HG03066 (cell line): ENCODE measurements at regions not wholly inside any gene's neighbourhood (a gene's known extent, or its start where the extent isn't known, plus 50 kb on each side); places are given as distances from the start of the nearest gene placed in this dataset.
"Not testable (repeated sequence)": the region's sequence is repeated elsewhere in the genome, so short reads cannot be mapped to it uniquely, and the experiment has no call there.

Experiments
- ATAC-seq: cut with Tn5 transposase; IDR thresholded peaks from one replicate; pipeline ENCODE4 v1.9.1; 2021; ENCODE audit warnings: low read depth; ENCODE audit not compliant: unreplicated experiment

DNA sequence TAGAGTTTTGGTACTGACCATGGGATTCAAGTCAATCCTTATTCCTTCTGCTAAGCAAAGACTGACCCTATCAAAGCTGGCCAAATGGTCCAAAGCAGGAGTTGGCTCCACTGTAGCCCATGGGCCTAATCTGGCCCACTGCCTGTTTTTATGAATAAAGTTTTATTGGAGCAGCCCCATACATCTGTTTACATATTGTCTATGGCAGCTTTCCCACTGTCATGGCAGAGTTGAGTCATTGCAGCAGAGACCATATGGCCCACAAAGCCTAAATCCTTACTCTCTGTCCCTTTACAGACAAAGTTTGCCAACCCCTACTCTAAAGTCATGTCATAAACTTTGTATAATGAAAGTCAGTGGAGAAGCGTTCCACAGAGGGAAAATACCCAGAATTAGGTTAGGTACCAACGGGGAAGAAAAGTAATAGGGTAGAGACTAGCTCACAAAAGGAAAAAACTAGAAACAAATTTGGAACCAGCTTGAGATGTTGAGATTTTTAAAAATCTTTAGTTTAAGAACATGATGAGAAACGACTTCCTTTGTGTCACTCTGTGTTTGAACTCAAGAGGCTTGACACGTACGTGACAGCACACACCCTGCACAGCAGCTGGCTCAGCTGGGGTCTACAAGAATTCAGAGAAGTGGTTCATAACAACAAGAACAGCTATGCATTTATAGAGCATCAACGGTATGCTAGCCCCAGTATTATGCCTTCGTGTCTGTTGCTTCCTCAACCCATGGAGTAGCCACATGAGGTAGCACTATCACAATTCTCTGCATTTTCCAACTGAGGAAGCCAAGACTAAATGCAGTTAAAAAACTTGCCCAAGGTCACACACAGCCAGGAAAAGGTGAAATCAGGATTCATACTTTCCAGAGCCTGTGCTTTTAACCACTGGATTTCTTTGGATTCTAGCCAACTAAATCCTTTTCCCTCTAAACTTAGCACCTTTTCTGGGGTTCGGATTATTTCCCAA, 198.9 kb upstream of the WWC1 start:
- no peak for ATAC-seq

DNA sequence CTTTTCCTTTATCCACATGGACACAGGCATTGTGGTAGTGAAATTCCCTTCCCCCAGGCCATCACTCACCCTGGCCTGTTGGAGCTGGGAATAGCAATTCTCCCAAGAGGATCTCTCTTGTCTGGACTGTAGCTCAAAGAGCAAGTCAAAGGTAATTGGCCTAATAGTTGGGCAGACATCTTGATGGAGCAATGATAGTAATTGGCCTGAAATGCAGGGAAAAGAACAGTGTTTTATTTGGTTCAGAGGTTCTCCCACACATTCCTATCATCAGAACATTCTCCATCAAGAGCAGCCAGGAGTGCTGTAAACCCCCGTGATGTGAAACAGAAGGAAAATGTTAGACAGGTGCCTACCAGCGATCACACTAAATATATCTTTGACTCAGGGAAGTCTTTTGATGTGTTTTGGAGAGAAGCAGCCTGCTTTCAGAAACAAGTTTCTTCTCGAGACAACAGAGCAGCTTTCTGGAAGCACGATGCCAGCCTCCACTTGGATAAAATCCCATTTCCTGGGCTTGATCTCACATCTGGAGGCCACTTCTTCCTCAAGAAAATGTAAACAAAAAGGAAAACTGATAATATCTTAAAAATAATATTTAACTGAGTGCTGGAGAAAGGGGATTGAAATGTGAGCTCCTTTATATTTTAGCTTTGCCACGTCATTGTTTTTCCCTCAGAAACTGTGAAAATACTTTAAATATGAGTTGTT, 198.1 kb upstream of the WWC1 start:
- ATAC-seq = no peak

DNA sequence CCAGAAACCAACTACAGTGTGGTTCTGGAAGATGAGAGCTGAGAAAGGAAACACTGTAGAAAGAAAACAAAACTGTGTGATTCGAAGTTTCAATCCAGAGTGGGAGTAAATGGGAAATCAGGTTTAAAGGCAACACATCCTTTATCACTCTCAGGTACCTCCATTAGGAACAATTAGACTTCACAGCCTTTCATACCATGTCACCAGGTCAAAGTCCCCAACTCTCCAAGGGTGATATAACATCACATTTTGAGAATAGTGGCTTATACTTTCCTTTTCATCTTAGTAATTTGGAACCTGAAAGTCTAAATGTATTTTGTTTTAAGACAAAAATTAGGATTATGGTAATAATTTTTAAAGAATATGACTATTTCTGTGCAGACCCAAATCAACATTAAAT, 194.9 kb upstream of the WWC1 start:
- no peak for ATAC-seq

DNA sequence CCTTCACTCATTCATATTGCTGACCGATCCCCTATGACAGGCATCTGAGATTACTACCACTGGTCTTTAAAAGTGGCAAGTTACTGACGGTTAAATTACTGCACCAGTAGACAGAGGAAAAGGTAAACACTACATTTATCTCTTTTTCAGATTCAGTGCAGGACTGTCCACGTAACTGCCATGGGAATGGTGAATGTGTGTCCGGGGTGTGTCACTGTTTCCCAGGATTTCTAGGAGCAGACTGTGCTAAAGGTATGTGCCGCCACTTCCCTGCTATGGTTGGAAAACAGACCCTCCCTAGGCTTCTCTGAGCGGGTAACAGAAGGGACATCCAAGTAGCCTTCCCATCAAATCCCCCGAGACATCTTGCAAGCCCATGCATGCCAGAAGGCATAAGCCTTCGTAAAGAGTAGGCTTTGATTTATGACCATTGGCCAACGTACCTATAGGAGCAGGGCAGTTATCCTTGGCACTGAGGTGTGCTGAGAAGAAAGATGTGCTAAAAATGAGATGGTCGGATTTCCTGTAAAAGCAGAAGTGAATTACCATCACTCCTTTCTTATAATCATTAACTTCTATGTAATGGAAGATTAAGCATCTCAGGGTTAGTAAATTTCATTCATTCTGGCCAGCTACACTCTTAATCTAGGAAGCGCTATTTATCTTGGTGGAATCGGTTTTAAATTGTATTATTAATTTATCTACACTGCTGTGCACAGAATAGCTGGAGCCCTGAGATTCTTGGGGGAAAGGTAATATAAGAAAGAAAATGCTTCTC, 193.4 kb upstream of the WWC1 start:
- ATAC-seq = no peak

DNA sequence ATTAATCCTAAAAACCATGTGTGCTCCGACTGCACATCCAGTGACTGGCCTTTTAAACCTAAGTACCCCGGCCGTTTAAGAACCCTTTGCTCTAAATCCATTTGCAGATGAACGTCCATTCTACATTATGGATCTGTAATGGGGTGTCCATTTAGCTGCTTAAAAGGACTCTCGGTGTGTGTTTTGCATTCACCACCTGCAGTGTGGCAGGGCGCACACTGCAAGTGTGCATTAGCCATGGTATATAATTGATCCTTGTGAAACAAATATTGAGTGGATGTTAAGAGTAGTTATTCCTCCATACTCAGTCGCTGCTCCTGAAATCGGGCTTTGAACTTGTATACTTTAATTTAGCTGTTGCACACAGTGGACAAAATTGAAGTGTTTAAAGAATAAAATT, 190.1 kb upstream of the WWC1 start:
- no peak for ATAC-seq

DNA sequence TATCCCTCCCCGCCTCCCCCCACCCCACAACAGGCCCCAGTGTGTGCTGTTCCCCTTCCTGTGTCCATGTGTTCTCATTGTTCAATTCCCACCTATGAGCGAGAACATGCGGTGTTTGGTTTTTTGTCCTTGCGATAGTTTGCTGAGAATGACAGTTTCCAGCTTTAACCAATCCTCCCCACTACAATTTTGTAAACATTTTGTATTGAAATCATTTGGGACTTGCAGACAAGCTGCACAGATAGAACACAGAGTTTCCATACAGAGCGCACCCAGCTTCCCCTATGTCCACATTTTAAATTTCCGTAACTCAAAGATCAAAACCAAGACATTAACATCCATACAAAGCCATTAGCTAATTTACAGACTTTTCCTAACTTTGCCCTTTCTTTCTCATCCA, 188.4 kb upstream of the WWC1 start:
- ATAC-seq = not testable (repeated sequence)

DNA sequence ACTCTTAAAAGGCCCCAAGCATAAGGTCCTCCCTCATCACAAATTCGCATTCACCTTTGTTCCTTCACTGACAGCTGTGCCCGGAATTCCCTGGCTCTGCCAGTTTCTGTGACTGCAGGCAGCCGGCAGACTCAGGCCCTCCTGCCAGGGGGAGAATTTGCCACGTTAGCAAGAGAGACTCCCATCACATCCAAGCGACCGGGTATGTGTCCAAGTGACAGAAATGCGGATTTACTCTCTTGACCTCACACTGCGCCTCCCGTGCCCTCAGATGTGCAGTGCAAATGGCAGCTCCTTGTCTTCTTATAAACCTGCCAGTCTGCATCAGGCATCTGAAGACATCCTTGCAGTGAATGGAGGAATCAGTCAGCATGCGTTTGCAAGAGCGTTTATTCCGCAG, 187.1 kb upstream of the WWC1 start:
- ATAC-seq = no peak

DNA sequence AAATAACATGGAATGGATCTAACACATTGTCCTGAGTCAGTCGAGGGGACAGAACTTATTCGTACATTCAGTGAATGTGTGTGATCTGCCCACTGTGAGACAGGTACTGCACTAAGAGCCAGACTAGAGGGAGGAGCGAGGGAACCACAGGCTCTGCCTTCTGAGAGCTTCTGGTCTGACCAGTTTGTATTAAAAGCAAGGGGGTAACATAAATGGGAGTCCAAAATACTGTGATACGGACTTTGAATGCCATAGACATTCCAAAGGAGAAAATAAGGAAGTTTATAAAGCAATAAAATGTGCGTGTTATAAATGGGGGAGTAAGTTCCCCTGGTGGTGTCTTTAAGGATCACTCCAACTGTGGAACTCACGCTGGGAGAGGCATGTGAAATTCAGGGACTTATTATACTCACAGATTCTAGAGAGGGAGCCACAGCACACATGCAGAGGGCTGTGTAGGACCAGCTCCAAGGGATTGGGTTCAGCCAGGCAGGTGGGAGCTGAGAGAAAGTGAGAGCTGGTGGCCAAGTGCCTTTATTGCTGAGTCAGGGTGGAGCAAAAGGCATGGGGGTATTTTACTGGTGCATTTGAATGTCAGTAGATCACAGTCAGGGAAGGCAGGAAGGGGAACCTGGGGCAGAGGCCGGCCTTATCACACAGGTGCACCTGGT, 186.5 kb upstream of the WWC1 start:
- no peak for ATAC-seq

DNA sequence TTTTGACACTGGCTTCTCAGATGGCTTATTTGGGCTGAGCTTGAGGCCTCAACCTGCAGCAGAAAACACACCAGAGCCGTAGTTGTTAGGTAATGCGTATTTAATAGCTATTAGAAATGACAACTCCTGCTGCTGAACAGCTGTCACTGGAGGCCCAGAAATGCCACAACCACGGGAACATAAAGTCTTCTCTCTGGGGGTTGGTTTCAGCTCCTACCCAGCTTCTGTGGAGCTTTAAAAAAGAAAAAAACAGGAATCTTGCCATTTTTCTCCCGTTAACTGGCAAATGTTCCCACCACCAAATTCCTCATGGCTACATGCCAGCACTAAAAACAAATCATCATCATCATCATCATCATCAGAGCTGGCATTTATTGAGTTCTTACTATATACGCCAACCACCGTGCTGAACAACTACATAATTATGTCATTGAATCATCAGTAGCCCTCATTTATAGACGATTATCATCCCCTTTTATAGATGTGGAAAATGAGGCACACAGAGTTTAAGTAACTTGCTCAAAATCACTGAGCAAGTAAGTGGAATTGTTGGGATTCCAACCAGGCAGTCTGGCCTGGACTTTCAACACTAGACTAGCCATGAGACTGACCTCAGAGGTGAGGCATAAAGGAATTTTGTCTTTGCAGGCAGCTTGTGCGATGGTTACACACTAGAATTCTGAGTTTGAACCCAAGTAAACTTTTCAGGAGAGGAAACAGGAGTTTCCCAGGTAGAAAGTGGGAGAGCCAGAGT, 185.3 kb upstream of the WWC1 start:
- ATAC-seq = no peak

DNA sequence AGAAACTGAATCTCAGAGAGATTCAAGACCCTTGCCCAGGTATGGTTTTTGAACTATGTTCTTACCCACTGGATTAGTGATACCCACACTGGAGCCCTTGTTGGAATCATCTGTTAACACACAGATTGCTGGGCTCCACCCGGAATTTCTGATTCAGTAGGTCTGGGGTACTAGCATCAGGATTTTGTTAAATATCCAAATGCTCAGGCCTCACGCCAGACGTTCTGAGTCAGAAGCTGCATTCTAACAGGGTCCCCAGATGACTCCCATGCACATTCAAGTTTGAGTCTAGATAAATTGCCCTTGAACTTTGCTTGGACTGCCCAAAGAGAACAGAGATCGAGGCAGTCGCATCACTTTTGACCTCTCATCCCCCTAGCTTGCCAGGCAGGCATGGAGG, 182.0 kb upstream of the WWC1 start:
- no peak for ATAC-seq

DNA sequence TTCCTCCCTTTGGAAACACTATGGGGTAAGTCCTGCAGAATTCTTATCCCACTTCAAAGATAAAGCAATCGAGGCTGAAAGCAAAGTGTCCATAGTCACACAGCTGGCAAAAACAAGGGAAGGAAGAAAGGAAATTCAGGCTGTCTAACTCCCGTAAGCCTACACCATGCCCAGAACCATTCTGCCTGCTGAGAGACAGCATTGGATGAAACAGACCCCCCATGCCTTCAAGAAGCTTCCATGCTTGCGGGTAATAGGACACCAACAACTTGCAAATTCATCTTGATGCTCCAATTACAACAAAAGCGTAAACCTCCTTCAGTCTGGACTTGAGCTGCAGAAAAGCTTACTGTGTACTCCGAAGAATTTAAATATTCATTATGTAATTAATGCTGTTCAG, 181.1 kb upstream of the WWC1 start:
- ATAC-seq = no peak

DNA sequence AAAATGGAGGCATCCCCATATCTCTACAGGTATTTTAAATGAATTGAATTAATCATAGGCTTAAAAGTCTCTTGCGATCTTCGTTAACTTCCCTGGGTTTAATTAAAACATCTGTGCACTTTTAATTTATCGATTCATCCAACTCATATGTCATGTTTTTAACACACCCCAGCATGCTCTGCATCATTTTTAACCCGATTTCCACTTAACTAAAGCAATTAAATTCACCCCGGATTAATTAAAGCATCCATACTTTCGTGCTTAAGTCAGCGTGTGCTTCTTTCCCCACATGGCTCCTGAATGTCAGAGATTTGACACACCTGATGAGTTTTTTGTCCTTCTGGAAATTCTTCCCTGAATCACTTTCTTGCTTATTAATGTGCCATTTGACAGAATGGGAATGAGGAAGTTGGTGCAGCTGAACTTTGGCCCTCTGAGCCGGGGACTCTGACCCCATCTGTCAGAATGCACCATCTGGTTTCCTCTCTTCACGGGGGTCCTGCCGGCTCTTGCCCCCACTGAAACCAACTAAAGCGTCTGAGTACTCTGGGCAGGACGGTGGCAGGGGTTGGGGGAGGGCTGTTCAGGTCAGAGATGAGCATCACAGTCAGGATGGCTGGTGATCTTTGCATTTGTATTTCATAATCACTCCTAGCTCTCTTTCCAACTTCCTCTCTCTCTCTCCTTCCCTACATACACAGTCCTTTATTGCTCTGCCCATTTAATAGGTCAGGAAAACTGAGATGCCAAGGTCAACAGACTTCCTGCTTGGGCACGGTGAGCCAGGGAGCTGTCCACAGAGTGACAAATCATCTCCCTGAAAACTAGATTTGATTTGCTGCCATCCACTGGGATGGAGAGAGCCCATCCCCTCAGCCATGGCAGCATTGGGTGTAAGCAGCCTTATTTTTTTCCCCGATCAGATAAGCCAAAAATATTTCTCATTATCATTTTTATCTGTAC, 180.3 kb upstream of the WWC1 start:
- ATAC-seq = no peak

DNA sequence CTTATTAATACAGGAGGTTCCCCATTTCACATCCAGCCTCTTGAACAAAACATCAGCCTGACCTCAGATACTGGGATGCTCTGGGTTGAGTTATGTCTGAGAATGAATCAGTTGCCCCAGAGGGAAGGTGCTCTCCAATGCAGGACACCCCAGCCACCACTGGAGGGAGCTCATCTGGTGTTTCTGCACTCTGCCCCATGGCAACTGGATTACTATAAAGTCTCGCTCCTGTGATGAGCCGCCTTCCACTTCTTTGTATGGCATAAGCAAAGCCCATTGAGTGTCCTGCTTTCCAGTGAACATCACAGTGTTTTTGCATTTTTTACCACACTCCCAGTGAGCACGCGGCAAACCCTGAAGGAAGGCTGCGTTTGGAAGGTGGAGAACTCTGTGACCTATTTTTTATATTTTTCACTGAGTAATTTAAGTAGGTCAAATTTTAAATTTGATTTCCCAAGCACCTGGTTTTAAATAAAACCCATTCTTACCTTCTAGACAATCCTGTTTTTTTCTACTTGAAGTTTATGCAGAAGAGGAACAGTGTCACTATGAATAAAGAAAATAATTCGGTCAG, 176.9 kb upstream of the WWC1 start:
- peak; percentile 83 for ATAC-seq

DNA sequence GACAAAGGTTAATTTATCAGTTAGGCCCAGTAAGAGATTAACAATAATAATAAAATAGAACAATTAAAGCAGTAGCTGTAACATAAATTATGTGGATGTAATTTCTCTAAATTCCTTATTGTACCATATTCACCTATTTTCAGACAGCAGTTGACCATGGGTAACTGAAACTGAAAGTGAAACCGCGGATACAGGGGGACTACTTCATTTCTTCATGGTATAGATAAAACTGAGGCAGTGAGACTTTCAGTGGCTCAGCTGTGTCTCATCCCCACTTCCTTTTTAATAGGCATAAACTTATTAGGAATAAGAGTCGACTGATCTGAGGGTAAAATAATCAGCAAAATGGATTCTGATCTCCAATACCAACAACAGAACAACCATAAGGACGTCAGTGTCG, 174.0 kb upstream of the WWC1 start:
- ATAC-seq = no peak

DNA sequence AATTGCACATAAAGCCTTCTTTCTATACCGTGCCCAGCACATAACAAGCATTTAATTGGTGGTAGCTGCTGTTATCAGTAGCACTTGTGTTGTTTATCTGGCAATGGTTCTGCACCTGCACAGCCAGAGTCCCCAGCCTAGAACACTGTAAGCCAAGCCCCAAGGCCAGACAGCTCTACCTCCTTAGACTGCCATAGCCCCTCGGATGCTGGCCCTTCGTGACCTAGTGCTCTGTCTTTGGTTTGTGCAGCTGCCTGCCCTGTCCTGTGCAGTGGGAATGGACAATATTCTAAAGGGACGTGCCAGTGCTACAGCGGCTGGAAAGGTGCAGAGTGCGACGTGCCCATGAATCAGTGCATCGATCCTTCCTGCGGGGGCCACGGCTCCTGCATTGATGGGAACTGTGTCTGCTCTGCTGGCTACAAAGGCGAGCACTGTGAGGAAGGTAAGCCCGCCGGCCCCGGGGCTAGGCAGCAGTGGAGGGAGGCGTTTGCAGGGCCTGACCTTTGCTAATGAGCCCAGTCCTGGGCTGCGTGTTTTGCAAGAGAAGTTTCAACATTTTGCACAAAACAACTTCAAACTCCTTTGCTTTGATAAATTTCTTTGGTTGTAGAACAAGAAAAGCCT, 173.3 kb upstream of the WWC1 start:
- no peak for ATAC-seq

DNA sequence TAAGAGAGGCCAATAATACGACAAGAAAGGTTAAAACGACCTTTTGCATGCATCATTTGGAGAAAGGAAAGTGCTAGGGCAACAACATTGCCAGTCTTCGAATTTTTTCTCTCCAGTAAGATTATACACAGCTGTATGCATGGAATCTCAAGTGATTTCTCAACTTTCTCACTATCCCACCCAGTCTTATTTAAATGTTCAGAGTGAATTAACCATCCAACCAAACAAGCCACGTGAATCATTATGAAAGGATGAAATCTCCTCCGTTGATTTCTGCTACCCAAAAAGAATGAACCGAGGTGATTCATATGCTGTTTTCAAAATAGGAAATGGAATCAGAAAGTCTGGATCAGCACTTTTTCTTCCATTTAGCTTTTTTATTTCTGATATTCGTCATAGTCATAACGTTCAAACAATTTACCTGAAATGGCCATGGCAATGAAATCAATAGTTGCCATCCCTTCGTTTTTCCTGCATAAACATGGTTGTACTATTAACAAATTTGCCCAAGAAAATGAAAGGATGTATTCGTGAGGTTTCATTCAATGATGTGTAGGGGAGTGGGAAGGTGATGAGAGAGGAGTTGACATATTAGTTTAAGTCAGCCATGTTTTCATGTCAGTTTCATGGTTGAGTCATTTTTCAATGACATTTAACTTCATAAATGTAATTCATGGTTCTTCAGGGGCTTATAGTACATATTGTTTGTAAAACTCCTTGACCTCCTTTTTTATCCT, 170.9 kb upstream of the WWC1 start:
- ATAC-seq = no peak

DNA sequence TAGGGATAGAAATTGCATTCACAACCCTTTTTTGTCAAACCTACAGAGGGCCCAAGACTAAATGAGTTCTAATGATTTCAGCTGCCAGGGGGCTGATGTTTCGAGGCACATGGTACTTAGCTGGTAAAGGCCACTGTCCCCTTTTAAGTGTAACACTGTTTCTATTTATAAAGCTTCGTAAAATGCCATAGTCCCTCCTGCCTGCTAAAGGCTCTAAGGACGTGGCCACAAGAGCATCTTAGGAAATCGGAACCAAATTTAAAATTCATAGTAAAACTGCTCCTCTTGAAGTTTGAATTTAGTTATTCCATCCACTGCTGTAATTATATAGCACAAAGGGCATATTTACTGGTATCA, 170.3 kb upstream of the WWC1 start:
- ATAC-seq = no peak
